DND-41 (cell line): ENCODE measurements at regions not wholly inside any gene's neighbourhood (a gene's known extent, or its start where the extent isn't known, plus 50 kb on each side); places are given as distances from the start of the nearest gene placed in this dataset.

ENCODE experiments used
- EZH2 ChIP-seq: IDR thresholded peaks from 3 replicates; pipeline ENCODE4 v1.6.1; 2012; ENCODE audit warnings: borderline replicate concordance, low read depth, mild to moderate bottlenecking, moderate library complexity, low read length, inconsistent platforms; ENCODE audit not compliant: severe bottlenecking
- TF ChIP-seq, protein P1 (sequence below): IDR thresholded peaks from 2 replicates; pipeline ENCODE4 v1.5.1; 2012; ENCODE audit warnings: borderline replicate concordance, low read length, moderate library complexity, mild to moderate bottlenecking; ENCODE audit not compliant: poor library complexity, severe bottlenecking; ENCODE audit errors: extremely low read depth

DNA sequence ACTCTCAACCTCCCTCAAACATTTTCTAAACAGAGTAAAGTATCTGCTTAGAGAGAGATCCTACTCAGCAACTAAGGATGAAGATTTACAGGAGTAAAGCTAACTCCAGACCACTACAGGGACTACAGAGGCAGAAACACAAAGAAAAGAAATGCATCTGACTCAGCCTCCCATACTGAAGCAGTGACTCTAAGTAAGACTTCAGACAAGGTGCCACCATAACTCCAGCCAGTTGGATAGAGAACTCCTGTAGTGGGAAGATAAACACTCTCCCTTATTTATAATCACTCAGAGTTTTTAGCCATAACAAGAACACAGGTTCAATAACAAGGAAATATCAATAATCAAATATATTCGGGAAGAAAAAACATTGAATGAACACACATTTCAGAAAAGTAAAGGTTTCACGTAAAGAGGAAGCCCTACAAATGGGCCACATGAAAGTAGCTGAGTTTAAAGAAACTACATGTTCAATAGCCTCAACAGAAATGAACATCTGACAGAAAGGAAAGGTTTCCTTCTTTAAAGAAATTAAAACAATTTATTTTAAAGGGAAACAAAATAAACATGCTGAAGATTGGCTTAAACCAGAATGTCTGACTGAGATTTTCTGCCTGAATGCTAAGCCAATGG, 519.9 kb downstream of the KCNJ3 start:
- TF ChIP-seq, protein P1, sequence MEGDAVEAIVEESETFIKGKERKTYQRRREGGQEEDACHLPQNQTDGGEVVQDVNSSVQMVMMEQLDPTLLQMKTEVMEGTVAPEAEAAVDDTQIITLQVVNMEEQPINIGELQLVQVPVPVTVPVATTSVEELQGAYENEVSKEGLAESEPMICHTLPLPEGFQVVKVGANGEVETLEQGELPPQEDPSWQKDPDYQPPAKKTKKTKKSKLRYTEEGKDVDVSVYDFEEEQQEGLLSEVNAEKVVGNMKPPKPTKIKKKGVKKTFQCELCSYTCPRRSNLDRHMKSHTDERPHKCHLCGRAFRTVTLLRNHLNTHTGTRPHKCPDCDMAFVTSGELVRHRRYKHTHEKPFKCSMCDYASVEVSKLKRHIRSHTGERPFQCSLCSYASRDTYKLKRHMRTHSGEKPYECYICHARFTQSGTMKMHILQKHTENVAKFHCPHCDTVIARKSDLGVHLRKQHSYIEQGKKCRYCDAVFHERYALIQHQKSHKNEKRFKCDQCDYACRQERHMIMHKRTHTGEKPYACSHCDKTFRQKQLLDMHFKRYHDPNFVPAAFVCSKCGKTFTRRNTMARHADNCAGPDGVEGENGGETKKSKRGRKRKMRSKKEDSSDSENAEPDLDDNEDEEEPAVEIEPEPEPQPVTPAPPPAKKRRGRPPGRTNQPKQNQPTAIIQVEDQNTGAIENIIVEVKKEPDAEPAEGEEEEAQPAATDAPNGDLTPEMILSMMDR, result no peak
- TF ChIP-seq EZH2, result no peak
